SK-N-SH treated with all-trans-retinoic acid at 6 μM for 48 hours (cell line): ENCODE measurements at regions not wholly inside any gene's neighbourhood (a gene's known extent, or its start where the extent isn't known, plus 50 kb on each side); places are given as distances from the start of the nearest gene placed in this dataset.

Experiments
- ARNTL ChIP-seq: fragments of 450-650 bp; formaldehyde crosslinking; IDR thresholded peaks from 2 replicates; pipeline ENCODE4 v1.5.0; 2020; ENCODE audit warnings: low read depth, mild to moderate bottlenecking, moderate library complexity, borderline replicate concordance
- CSRNP3 ChIP-seq: fragments of 250-450 bp; sonication (Bioruptor Pico); IDR thresholded peaks from 2 replicates; pipeline ENCODE4 v1.5.1; 2021; ENCODE audit warnings: mild to moderate bottlenecking, moderate library complexity
- ESRRG ChIP-seq: fragments of 250-450 bp; sonication (Bioruptor Pico); IDR thresholded peaks from 2 replicates; pipeline ENCODE4 v1.6.1; 2021; ENCODE audit warnings: mild to moderate bottlenecking
- GLIS3 ChIP-seq: fragments of 250-450 bp; sonication (Bioruptor Pico); IDR thresholded peaks from 2 replicates; pipeline ENCODE4 v1.5.0; 2020; ENCODE audit warnings: mild to moderate bottlenecking, moderate library complexity
- ISL1 ChIP-seq: fragments of 250-450 bp; sonication (Bioruptor Pico); IDR thresholded peaks from 2 replicates; pipeline ENCODE4 v2.1.2; 2022; ENCODE audit warnings: mild to moderate bottlenecking, moderate library complexity
- RARB ChIP-seq: fragments of 250-450 bp; sonication (Bioruptor Pico); IDR thresholded peaks from 2 replicates; pipeline ENCODE4 v1.8.0; 2021; ENCODE audit warnings: mild to moderate bottlenecking, moderate library complexity
- TCF4 ChIP-seq: fragments of 250-450 bp; sonication (Bioruptor Pico); IDR thresholded peaks from 2 replicates; pipeline ENCODE4 v1.8.0; 2021; ENCODE audit warnings: mild to moderate bottlenecking, moderate library complexity, borderline replicate concordance
- TOX ChIP-seq: fragments of 250-450 bp; sonication (Bioruptor Pico); IDR thresholded peaks from 2 replicates; pipeline ENCODE4 v1.8.0; 2021; ENCODE audit warnings: mild to moderate bottlenecking, moderate library complexity, borderline replicate concordance
- TSHZ2 ChIP-seq: fragments of 250-450 bp; sonication (Bioruptor Pico); IDR thresholded peaks from 2 replicates; pipeline ENCODE4 v1.5.0; 2020; ENCODE audit warnings: mild to moderate bottlenecking, moderate library complexity
- ZFP3 ChIP-seq: fragments of 250-450 bp; sonication (Bioruptor Pico); IDR thresholded peaks from 2 replicates; pipeline ENCODE4 v1.5.0; 2020; ENCODE audit warnings: mild to moderate bottlenecking, moderate library complexity
- ZFP30 ChIP-seq: fragments of 450-650 bp; formaldehyde crosslinking; IDR thresholded peaks from 2 replicates; pipeline ENCODE4 v1.5.0; 2022; ENCODE audit warnings: mild to moderate bottlenecking, moderate library complexity
- ZNF565 ChIP-seq: fragments of 450-650 bp; formaldehyde crosslinking; conservative IDR thresholded peaks from 2 replicates; pipeline ENCODE4 v1.5.0; 2020; ENCODE audit warnings: low read depth, mild to moderate bottlenecking, moderate library complexity
- TF ChIP-seq, protein P1 (sequence below): fragments of 250-450 bp; sonication (Bioruptor Pico); IDR thresholded peaks from 2 replicates; pipeline ENCODE4 v1.5.1; 2020; ENCODE audit warnings: low read depth, mild to moderate bottlenecking, moderate library complexity
- TF ChIP-seq, protein P2 (sequence below): fragments of 250-450 bp; sonication (Bioruptor Pico); IDR thresholded peaks from 2 replicates; pipeline ENCODE4 v1.8.0; 2020; ENCODE audit warnings: mild to moderate bottlenecking, moderate library complexity, borderline replicate concordance

GRCh38 chr3:171514466-171514865, 54.3 kb upstream of the TNIK start:
- TF ChIP-seq ARNTL (CRISPR knock-in tag) (no peak), RARB (CRISPR knock-in tag) (no peak), ESRRG (CRISPR knock-in tag) (no peak), ZFP3 (CRISPR knock-in tag) (no peak), TOX (CRISPR knock-in tag) (no peak), ZNF565 (CRISPR knock-in tag) (no peak), ZFP30 (CRISPR knock-in tag) (no peak), ISL1 (no peak), GLIS3 (CRISPR knock-in tag) (no peak), TCF4 (CRISPR knock-in tag) (no peak), CSRNP3 (CRISPR knock-in tag) (no peak), TSHZ2 (CRISPR knock-in tag) (no peak)
- TF ChIP-seq, protein P1, sequence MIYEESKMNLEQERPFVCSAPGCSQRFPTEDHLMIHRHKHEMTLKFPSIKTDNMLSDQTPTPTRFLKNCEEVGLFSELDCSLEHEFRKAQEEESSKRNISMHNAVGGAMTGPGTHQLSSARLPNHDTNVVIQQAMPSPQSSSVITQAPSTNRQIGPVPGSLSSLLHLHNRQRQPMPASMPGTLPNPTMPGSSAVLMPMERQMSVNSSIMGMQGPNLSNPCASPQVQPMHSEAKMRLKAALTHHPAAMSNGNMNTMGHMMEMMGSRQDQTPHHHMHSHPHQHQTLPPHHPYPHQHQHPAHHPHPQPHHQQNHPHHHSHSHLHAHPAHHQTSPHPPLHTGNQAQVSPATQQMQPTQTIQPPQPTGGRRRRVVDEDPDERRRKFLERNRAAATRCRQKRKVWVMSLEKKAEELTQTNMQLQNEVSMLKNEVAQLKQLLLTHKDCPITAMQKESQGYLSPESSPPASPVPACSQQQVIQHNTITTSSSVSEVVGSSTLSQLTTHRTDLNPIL (CRISPR knock-in tag), result no peak
- TF ChIP-seq, protein P2, sequence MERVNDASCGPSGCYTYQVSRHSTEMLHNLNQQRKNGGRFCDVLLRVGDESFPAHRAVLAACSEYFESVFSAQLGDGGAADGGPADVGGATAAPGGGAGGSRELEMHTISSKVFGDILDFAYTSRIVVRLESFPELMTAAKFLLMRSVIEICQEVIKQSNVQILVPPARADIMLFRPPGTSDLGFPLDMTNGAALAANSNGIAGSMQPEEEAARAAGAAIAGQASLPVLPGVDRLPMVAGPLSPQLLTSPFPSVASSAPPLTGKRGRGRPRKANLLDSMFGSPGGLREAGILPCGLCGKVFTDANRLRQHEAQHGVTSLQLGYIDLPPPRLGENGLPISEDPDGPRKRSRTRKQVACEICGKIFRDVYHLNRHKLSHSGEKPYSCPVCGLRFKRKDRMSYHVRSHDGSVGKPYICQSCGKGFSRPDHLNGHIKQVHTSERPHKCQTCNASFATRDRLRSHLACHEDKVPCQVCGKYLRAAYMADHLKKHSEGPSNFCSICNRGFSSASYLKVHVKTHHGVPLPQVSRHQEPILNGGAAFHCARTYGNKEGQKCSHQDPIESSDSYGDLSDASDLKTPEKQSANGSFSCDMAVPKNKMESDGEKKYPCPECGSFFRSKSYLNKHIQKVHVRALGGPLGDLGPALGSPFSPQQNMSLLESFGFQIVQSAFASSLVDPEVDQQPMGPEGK (CRISPR knock-in tag), result no peak
